CD4-positive, alpha-beta T cell treated with Interferon alpha-2 for 1 hour (primary cell): ENCODE measurements at regions not wholly inside any gene's neighbourhood (a gene's known extent, or its start where the extent isn't known, plus 50 kb on each side); places are given as distances from the start of the nearest gene placed in this dataset.
"Not testable (repeated sequence)": the region's sequence is repeated elsewhere in the genome, so short reads cannot be mapped to it uniquely, and the experiment has no call there.

ENCODE experiments used
- DNase-seq, 2 donors: peaks; one replicate each; pipeline ENCODE4 v3.0.0-alpha.2; 2020 to 2022

GRCh38 chr6:144546807-144547206, 261.7 kb downstream of the UTRN start:
- no peak for DNase-seq

- no peak for DNase-seq
Measured at GRCh38 chr6:144547409-144547808, 262.3 kb downstream of the UTRN start.

- no peak for DNase-seq
Measured at GRCh38 chr6:144548536-144548935, 263.4 kb downstream of the UTRN start.

- DNase-seq = no peak
Measured at GRCh38 chr6:144549837-144550747, 265.0 kb downstream of the UTRN start.

- no peak for DNase-seq
Measured at GRCh38 chr6:144551339-144551738, 266.2 kb downstream of the UTRN start.

GRCh38 chr6:144555066-144555465, 269.9 kb downstream of the UTRN start:
- no peak for DNase-seq

GRCh38 chr6:144559865-144560593, 274.9 kb downstream of the UTRN start:
- DNase-seq = peak; percentile 1 to 64

- DNase-seq = no peak
Measured at GRCh38 chr6:144561455-144562043, 276.4 kb downstream of the UTRN start.

- no peak for DNase-seq
Measured at GRCh38 chr6:144564202-144564601, 279.1 kb downstream of the UTRN start.

GRCh38 chr6:144566868-144567615, 281.9 kb downstream of the UTRN start:
- peak in 1 of 2 donors; percentile 35 for DNase-seq

- DNase-seq = no peak
Measured at GRCh38 chr6:144568241-144568640, 283.1 kb downstream of the UTRN start.

- DNase-seq = not testable (repeated sequence)
Measured at GRCh38 chr6:144572541-144572940, 287.4 kb downstream of the UTRN start.

GRCh38 chr6:144574796-144575195, 289.7 kb downstream of the UTRN start:
- no peak for DNase-seq

GRCh38 chr6:144575327-144575726, 290.2 kb downstream of the UTRN start:
- no peak for DNase-seq

GRCh38 chr6:144576871-144577270, 291.7 kb downstream of the UTRN start:
- no peak for DNase-seq

- DNase-seq = no peak
Measured at GRCh38 chr6:144578385-144579350, 293.5 kb downstream of the UTRN start.

- DNase-seq = no peak
Measured at GRCh38 chr6:144580039-144580438, 294.9 kb downstream of the UTRN start.

GRCh38 chr6:144580771-144581170, 295.6 kb downstream of the UTRN start:
- DNase-seq = no peak

GRCh38 chr6:144581812-144582537, 296.8 kb downstream of the UTRN start:
- DNase-seq = peak; percentile 3 to 60

- DNase-seq = peak; percentile 37 to 70
Measured at GRCh38 chr6:144582939-144583613, 297.9 kb downstream of the UTRN start.
